Activated naive CD4-positive, alpha-beta T cell treated with Interleukin-2 at 50 U/mL for 16 hours (primary cell): ENCODE measurements at regions not wholly inside any gene's neighbourhood (a gene's known extent, or its start where the extent isn't known, plus 50 kb on each side); places are given as distances from the start of the nearest gene placed in this dataset.
"Not testable (repeated sequence)": the region's sequence is repeated elsewhere in the genome, so short reads cannot be mapped to it uniquely, and the experiment has no call there.

Experiments used
- DNase-seq: peaks from one replicate; pipeline ENCODE4 v3.0.0-alpha.2; 2020

- DNase-seq, result not testable (repeated sequence)
These were observed 1690.4 kb upstream of the DEFB115 start for GRCh38 chr20:29566901-29567635.

GRCh38 chr20:29567671-29568070 is 1689.8 kb upstream of the DEFB115 start:
- not testable (repeated sequence) for DNase-seq

- not testable (repeated sequence) for DNase-seq
These were observed 1687.3 kb upstream of the DEFB115 start for GRCh38 chr20:29570126-29570525.

- not testable (repeated sequence) for DNase-seq
These were observed 1667.9 kb upstream of the DEFB115 start for GRCh38 chr20:29589530-29589929.

- not testable (repeated sequence) for DNase-seq
These were observed 1653.3 kb upstream of the DEFB115 start for GRCh38 chr20:29604163-29604562.

GRCh38 chr20:29606171-29606570 is 1651.3 kb upstream of the DEFB115 start:
- DNase-seq, result not testable (repeated sequence)

- DNase-seq, result not testable (repeated sequence)
These were observed 1628.1 kb upstream of the DEFB115 start for GRCh38 chr20:29629395-29629794.
